ENCODE measurements at regions not wholly inside any gene's neighbourhood (a gene's known extent, or its start where the extent isn't known, plus 50 kb on each side); places are given as distances from the start of the nearest gene placed in this dataset.

GRCh38 chr9:82668689-82669199 is 394.2 kb downstream of the RASEF start:
- ATAC-seq = no peak
- H3K9me3 ChIP-seq = no peaks in the 10 kb centered on the region
- no peak for TF ChIP-seq CTCF (IDR thresholded peaks at IDR 0.05)
- no peak for DNase-seq
- no peaks in the 10 kb centered on the region for H3K4me1 ChIP-seq
- intact Hi-C loops (cut with DNase I) = no loop called here
- WGBS, 2 donors = 66 to 68% methylated on average over 5 of the region's 5 CpGs
- no peaks in the 10 kb centered on the region for H3K27me3 ChIP-seq
- H3K36me3 ChIP-seq = no peaks in the 10 kb centered on the region
- no peak overlapping the region for H3K27ac ChIP-seq
- no peak overlapping the region for H3K4me3 ChIP-seq

- Histone ChIP-seq H3K4me3 (no peak overlapping the region), H3K36me3 (no peaks in the 10 kb centered on the region), H3K27me3 (no peaks in the 10 kb centered on the region), H3K4me1 (no peaks in the 10 kb centered on the region), H3K9me3 (no peaks in the 10 kb centered on the region), H3K27ac (no peak overlapping the region)
- 88 to 90% methylated on average over 3 of the region's 3 CpGs for WGBS, 2 donors
- DNase-seq (no peak), ATAC-seq (no peak)
- TF ChIP-seq CTCF (IDR thresholded peaks at IDR 0.05) = no peak
- intact Hi-C loops (cut with DNase I) = no loop called here
Measured at GRCh38 chr9:82670000-82670399, 392.9 kb downstream of the RASEF start.

GRCh38 chr9:82670726-82671125 is 392.2 kb downstream of the RASEF start:
- no peaks in the 10 kb centered on the region for H3K36me3 ChIP-seq
- no peak overlapping the region for H3K27ac ChIP-seq
- no peaks in the 10 kb centered on the region for H3K27me3 ChIP-seq
- ATAC-seq (no peak), DNase-seq (no peak)
- TF ChIP-seq CTCF (IDR thresholded peaks at IDR 0.05) = no peak
- H3K4me3 ChIP-seq = no peak overlapping the region
- 63 to 65% methylated on average over 1 of the region's 1 CpG for WGBS, 2 donors
- intact Hi-C loops (cut with DNase I) = no loop called here
- H3K9me3 ChIP-seq = no peaks in the 10 kb centered on the region
- no peaks in the 10 kb centered on the region for H3K4me1 ChIP-seq

GRCh38 chr9:82673201-82673600 is 389.7 kb downstream of the RASEF start:
- intact Hi-C loops (cut with DNase I) = no loop called here
- Histone ChIP-seq H3K9me3 (no peaks in the 10 kb centered on the region), H3K36me3 (no peaks in the 10 kb centered on the region), H3K4me1 (no peaks in the 10 kb centered on the region), H3K27ac (no peak overlapping the region), H3K4me3 (no peak overlapping the region), H3K27me3 (no peaks in the 10 kb centered on the region)
- 95 to 96% methylated on average over 1 of the region's 1 CpG for WGBS, 2 donors
- DNase-seq (no peak), ATAC-seq (no peak)
- no peak for TF ChIP-seq CTCF (IDR thresholded peaks at IDR 0.05)

Data from heart right ventricle (tissue), 16 donors.